IMR-90 (cell line): ENCODE measurements at regions not wholly inside any gene's neighbourhood (a gene's known extent, or its start where the extent isn't known, plus 50 kb on each side); places are given as distances from the start of the nearest gene placed in this dataset.

ENCODE experiments used
- ATAC-seq: fragments of 200-7000 bp; cut with Tn5 transposase; 2 replicates; pipeline ENCODE4 v1.9.1; 2020; ENCODE audit warnings: low read depth, mild to moderate bottlenecking, moderate library complexity
- BruUV-seq: library from RNA; stranded (reverse); fragments of 400-500 nt; replicated peaks from 2 replicates; lab custom pipeline; 2021; lab: Mats Ljungman, UMichigan
- CTCF ChIA-PET: fragments of 300-600 bp; formaldehyde crosslinking; extraction: SDS; loops from one replicate; lab custom pipeline; 2021; ENCODE audit warnings: antibody characterized with exemption; lab: Yijun Ruan, JAX
- POLR2A ChIA-PET: fragments of 300-600 bp; sonication (Branson Sonifier 250); formaldehyde crosslinking; loops from one replicate; lab custom pipeline; 2022; ENCODE audit warnings: antibody characterized with exemption; ENCODE audit not compliant: unreplicated experiment; lab: Charles Lee
- DNase-seq: peaks from one replicate; pipeline ENCODE4 v3.0.0; 2013
- H2AFZ ChIP-seq: replicated peaks from 2 replicates; pipeline ENCODE3; 2013; ENCODE audit warnings: low read length, mild to moderate bottlenecking; ENCODE audit not compliant: poor library complexity
- H2AK5ac ChIP-seq: 2 replicates; pipeline ENCODE4 v1.6.1; 2013; ENCODE audit warnings: low read depth, low read length, inconsistent platforms
- H2AK9ac ChIP-seq: replicated peaks from 2 replicates; pipeline ENCODE3; 2013; ENCODE audit warnings: mild to moderate bottlenecking, low read depth, low read length, moderate library complexity; ENCODE audit not compliant: poor library complexity
- H2BK120ac ChIP-seq: 2 replicates; pipeline ENCODE4 v1.6.1; 2013; ENCODE audit warnings: low read depth, low read length, inconsistent platforms
- H2BK15ac ChIP-seq: 3 replicates; pipeline ENCODE4 v1.6.1; 2013; ENCODE audit warnings: low read depth, low read length, inconsistent platforms
- H2BK20ac ChIP-seq: 2 replicates; pipeline ENCODE4 v1.6.1; 2013; ENCODE audit warnings: low read depth, mild to moderate bottlenecking, inconsistent platforms, low read length, moderate library complexity
- H2BK5ac ChIP-seq: 2 replicates; pipeline ENCODE4 v1.6.1; 2013; ENCODE audit warnings: mild to moderate bottlenecking, low read depth, low read length, inconsistent platforms; ENCODE audit not compliant: poor library complexity, severe bottlenecking
- H3K14ac ChIP-seq: replicated peaks from 2 replicates; pipeline ENCODE4 v1.6.1; 2013; ENCODE audit warnings: low read depth, low read length, inconsistent platforms
- H3K18ac ChIP-seq: 2 replicates; pipeline ENCODE4 v1.6.1; 2013; ENCODE audit warnings: low read depth, low read length, control low read depth
- H3K23ac ChIP-seq: 2 replicates; pipeline ENCODE4 v1.6.1; 2013; ENCODE audit warnings: low read depth, low read length, inconsistent platforms
- H3K27ac ChIP-seq: 2 replicates; pipeline ENCODE4 v1.5.1; 2013; ENCODE audit warnings: mild to moderate bottlenecking, control low read depth, low read length; ENCODE audit not compliant: insufficient read depth
- H3K27me3 ChIP-seq: 2 replicates; pipeline ENCODE4 v1.6.1; 2013; ENCODE audit warnings: low read length; ENCODE audit not compliant: control insufficient read depth, insufficient read depth
- H3K36me3 ChIP-seq: 2 replicates; pipeline ENCODE4 v1.6.1; 2013; ENCODE audit warnings: low read length, mixed read lengths; ENCODE audit not compliant: control insufficient read depth, insufficient read depth
- H3K4ac ChIP-seq: 2 replicates; pipeline ENCODE4 v1.6.1; 2013; ENCODE audit warnings: low read depth, low read length, inconsistent platforms
- H3K4me1 ChIP-seq: 2 replicates; pipeline ENCODE4 v1.6.1; 2013; ENCODE audit warnings: low read length, mixed read lengths; ENCODE audit not compliant: control insufficient read depth, insufficient read depth
- H3K4me2 ChIP-seq: 2 replicates; pipeline ENCODE4 v1.6.1; 2013; ENCODE audit warnings: low read depth, mild to moderate bottlenecking, control low read depth, low read length, moderate library complexity
- H3K4me3 ChIP-seq: 2 replicates; pipeline ENCODE4 v1.5.1; 2013; ENCODE audit warnings: low read depth, mild to moderate bottlenecking, control low read depth, low read length, moderate library complexity; ENCODE audit not compliant: insufficient read depth
- H3K56ac ChIP-seq: 2 replicates; pipeline ENCODE4 v1.6.1; 2013; ENCODE audit warnings: low read length, inconsistent platforms; ENCODE audit not compliant: insufficient read depth; ENCODE audit errors: extremely low read depth
- H3K79me1 ChIP-seq, 2 experiments: 2 replicates each; pipeline ENCODE4 v1.6.1; 2013; ENCODE audit warnings: low read length in 2 of 2, inconsistent platforms in 1 of 2, low read depth in 1 of 2
- H3K9ac ChIP-seq: 2 replicates; pipeline ENCODE4 v1.6.1; 2013; ENCODE audit warnings: low read depth, low read length, control low read depth
- H3K9me1 ChIP-seq: 2 replicates; pipeline ENCODE4 v1.6.1; 2013; ENCODE audit warnings: low read length, inconsistent platforms; ENCODE audit not compliant: insufficient read depth
- H3K9me3 ChIP-seq: 2 replicates; pipeline ENCODE4 v1.6.1; 2013; ENCODE audit warnings: low read length; ENCODE audit not compliant: control insufficient read depth, insufficient read depth
- H4K20me1 ChIP-seq: 2 replicates; pipeline ENCODE4 v1.6.1; 2013; ENCODE audit warnings: low read length, inconsistent platforms; ENCODE audit not compliant: insufficient read depth
- H4K5ac ChIP-seq: 2 replicates; pipeline ENCODE4 v1.6.1; 2013; ENCODE audit warnings: mild to moderate bottlenecking, low read depth, low read length, control low read depth
- H4K8ac ChIP-seq, 2 experiments: 2 replicates each; pipeline ENCODE4 v1.6.1; 2013; ENCODE audit warnings: low read depth in 2 of 2, low read length in 2 of 2, control low read depth in 1 of 2, inconsistent platforms in 1 of 2
- H4K91ac ChIP-seq: 2 replicates; pipeline ENCODE4 v1.6.1; 2013; ENCODE audit warnings: low read depth, low read length, inconsistent platforms; ENCODE audit not compliant: insufficient read depth
- BHLHE40 ChIP-seq: fragments of 150-350 bp; IDR thresholded peaks from 2 replicates; pipeline ENCODE4 v1.6.1; 2016; ENCODE audit warnings: mild to moderate bottlenecking, low read depth, low read length
- CEBPB ChIP-seq: IDR thresholded peaks from 2 replicates; pipeline ENCODE4 v1.6.1; 2012; ENCODE audit warnings: low read depth, low read length, improper control_type of control experiment
- CHD1 ChIP-seq: IDR thresholded peaks from 2 replicates; pipeline ENCODE4 v1.6.1; 2012; ENCODE audit warnings: low read depth, low read length, improper control_type of control experiment
- CTCF ChIP-seq: conservative IDR thresholded peaks from 2 replicates; pipeline ENCODE4 v1.5.1; 2012; ENCODE audit warnings: mild to moderate bottlenecking, low read depth, low read length, improper control_type of control experiment
- ELK1 ChIP-seq: fragments of 150-350 bp; IDR thresholded peaks from 2 replicates; pipeline ENCODE4 v1.6.1; 2016; ENCODE audit warnings: low read depth, mild to moderate bottlenecking, low read length, moderate library complexity, borderline replicate concordance
- FOS ChIP-seq: fragments of 150-350 bp; IDR thresholded peaks from 2 replicates; pipeline ENCODE4 v1.6.1; 2016; ENCODE audit warnings: low read depth, low read length
- MAFK ChIP-seq: IDR thresholded peaks from 2 replicates; pipeline ENCODE4 v1.6.1; 2012; ENCODE audit warnings: low read depth, low read length, improper control_type of control experiment
- NFE2L2 ChIP-seq: fragments of 150-350 bp; IDR thresholded peaks from 2 replicates; pipeline ENCODE4 v1.6.1; 2016; ENCODE audit warnings: low read depth, mild to moderate bottlenecking, low read length
- POLR2A ChIP-seq: IDR thresholded peaks from 2 replicates; pipeline ENCODE4 v1.6.1; 2012; ENCODE audit warnings: mild to moderate bottlenecking, low read depth, low read length
- RAD21 ChIP-seq: IDR thresholded peaks from 2 replicates; pipeline ENCODE4 v1.6.1; 2012; ENCODE audit warnings: low read length, improper control_type of control experiment
- RCOR1 ChIP-seq: IDR thresholded peaks from 2 replicates; pipeline ENCODE4 v1.6.1; 2012; ENCODE audit warnings: mild to moderate bottlenecking, low read length, improper control_type of control experiment; ENCODE audit not compliant: insufficient replicate concordance
- RFX5 ChIP-seq: IDR thresholded peaks from 2 replicates; pipeline ENCODE4 v1.8.0; 2012; ENCODE audit warnings: low read depth, mild to moderate bottlenecking, low read length, moderate library complexity
- SMC3 ChIP-seq: fragments of 150-350 bp; IDR thresholded peaks from 2 replicates; pipeline ENCODE4 v1.6.1; 2016; ENCODE audit warnings: low read depth, mild to moderate bottlenecking, antibody characterized with exemption, low read length, moderate library complexity
- WGBS, 2 experiments: methylation state at CpG; one replicate each; pipeline versions ENCODE4 v1.1.5 to v1.1.7; 2013; ENCODE audit warnings: missing lambda C conversion rate in 2 of 2; ENCODE audit not compliant: insufficient read length in 1 of 2; ENCODE audit errors: extremely low coverage in 2 of 2; 5-methylcytosine and 5-hydroxymethylcytosine counted together
- dilution Hi-C: fragments of 300-500 bp; cut with HindIII; formaldehyde crosslinking; loops from one replicate; pipeline ENCODE4 v1.14.3; 2018; ENCODE audit warnings: low sequenced_read_pairs; ENCODE audit not compliant: unreplicated experiment
- in situ Hi-C: fragments of 300-500 bp; cut with MboI; formaldehyde crosslinking; loops from 3 replicates; pipeline ENCODE4 v1.14.3; 2019; ENCODE audit warnings: low sequenced_read_pairs, inconsistent platforms, mixed read lengths
- intact Hi-C: fragments of 100-400 bp; cut with micrococcal nuclease; formaldehyde crosslinking; loops from 2 replicates; pipeline ENCODE4 v1.10.0; 2022

- Histone ChIP-seq H4K91ac (no peak overlapping the region), H4K20me1 (no peaks in the 10 kb centered on the region), H2BK120ac (no peak overlapping the region), H3K36me3 (no peaks in the 10 kb centered on the region), H4K8ac (no peak overlapping the region), H3K9me3 (no peaks in the 10 kb centered on the region), H3K14ac (no peak overlapping the region), H3K18ac (no peak overlapping the region), H4K5ac (no peak overlapping the region), H3K4me3 (no peak overlapping the region), H2BK20ac (no peak overlapping the region), H2BK5ac (no peak overlapping the region), H2BK15ac (no peak overlapping the region), H3K27ac (no peak overlapping the region), H2AFZ (no peak overlapping the region), H2AK9ac (no peak overlapping the region), H3K56ac (no peak overlapping the region), H3K23ac (no peak overlapping the region), H3K4ac (no peak overlapping the region), H3K9ac (no peak overlapping the region), H3K9me1 (no peaks in the 10 kb centered on the region), H3K27me3 (no peaks in the 10 kb centered on the region), H3K4me1 (no peaks in the 10 kb centered on the region), H2AK5ac (no peak overlapping the region), H3K4me2 (no peak overlapping the region), H3K79me1 (no peaks in the 10 kb centered on the region)
- ChIA-PET POLR2A (no interaction called here), CTCF (no interaction called here)
- WGBS, 2 experiments: no CpG with 5 or more reads among the region's 1 CpG
- dilution Hi-C loops (no loop called here), in situ Hi-C loops (no loop called here), intact Hi-C loops (no loop called here)
- DNase-seq (no peak), ATAC-seq (no peak)
- TF ChIP-seq RFX5: no peak
- TF ChIP-seq POLR2A: no peak
- no peak for TF ChIP-seq ELK1
- no peak for TF ChIP-seq RAD21
- no peak for TF ChIP-seq NFE2L2
- no peak for TF ChIP-seq CEBPB
- no peak for TF ChIP-seq BHLHE40
- no peak for TF ChIP-seq CTCF
- no peak for TF ChIP-seq CHD1
- no peak for TF ChIP-seq SMC3
- TF ChIP-seq MAFK: no peak
- no peak for TF ChIP-seq RCOR1
- no peak for TF ChIP-seq FOS
- no TSS peak for BruUV-seq
Observed at GRCh38 chr2:107530046-107530445, 296.6 kb upstream of the RGPD4 start.
